OCI-LY7 (cell line): ENCODE measurements at regions not wholly inside any gene's neighbourhood (a gene's known extent, or its start where the extent isn't known, plus 50 kb on each side); places are given as distances from the start of the nearest gene placed in this dataset.

Experiments used
- BruUV-seq: library from RNA; stranded (reverse); fragments of 400-500 nt; replicated peaks from 2 replicates; lab custom pipeline; 2021; lab: Mats Ljungman, UMichigan
- CTCF ChIA-PET: fragments of 300-600 bp; sonication (Branson Sonifier 250); formaldehyde crosslinking; loops from one replicate; lab custom pipeline; 2022; ENCODE audit warnings: antibody characterized with exemption; ENCODE audit not compliant: unreplicated experiment; lab: Charles Lee
- POLR2A ChIA-PET: fragments of 300-600 bp; sonication (Branson Sonifier 250); formaldehyde crosslinking; loops from one replicate; lab custom pipeline; 2022; ENCODE audit warnings: antibody characterized with exemption; lab: Charles Lee
- DNase-seq: peaks from one replicate; pipeline ENCODE4 v3.0.0-alpha.2; 2015; ENCODE audit warnings: low spot score
- H2AFZ ChIP-seq: fragments of 200-600 bp; sonication (generic), shearing (Covaris generic); 2 replicates; pipeline ENCODE4 v1.6.1; 2014; ENCODE audit warnings: mild to moderate bottlenecking, antibody characterized with exemption, low read length, moderate library complexity
- H3K27ac ChIP-seq: fragments of 200-600 bp; sonication (generic); 2 replicates; pipeline ENCODE4 v1.5.1; 2014; ENCODE audit warnings: mixed run types, low read depth, mild to moderate bottlenecking, moderate library complexity, low read length, inconsistent platforms; ENCODE audit not compliant: poor library complexity, severe bottlenecking
- H3K36me3 ChIP-seq: fragments of 200-600 bp; sonication (generic); 2 replicates; pipeline ENCODE4 v1.6.1; 2014; ENCODE audit warnings: mild to moderate bottlenecking, antibody characterized with exemption, low read length, moderate library complexity, mixed read lengths; ENCODE audit not compliant: insufficient read depth
- H3K4me1 ChIP-seq: fragments of 200-600 bp; sonication (generic); 2 replicates; pipeline ENCODE4 v1.5.1; 2014; ENCODE audit warnings: mild to moderate bottlenecking, low read length; ENCODE audit not compliant: insufficient read depth, poor library complexity, severe bottlenecking
- H3K4me2 ChIP-seq: fragments of 200-600 bp; sonication (generic); 2 replicates; pipeline ENCODE4 v1.6.1; 2014; ENCODE audit warnings: mild to moderate bottlenecking, low read length
- H3K4me3 ChIP-seq: fragments of 200-600 bp; sonication (generic); 2 replicates; pipeline ENCODE4 v1.5.1; 2014; ENCODE audit warnings: mild to moderate bottlenecking, low read depth, low read length; ENCODE audit not compliant: poor library complexity, severe bottlenecking
- H3K79me2 ChIP-seq: fragments of 200-600 bp; sonication (generic); 2 replicates; pipeline ENCODE4 v1.6.1; 2016; ENCODE audit warnings: low read depth, mild to moderate bottlenecking, low read length, moderate library complexity, mixed read lengths; ENCODE audit not compliant: insufficient read depth
- H3K9me2 ChIP-seq: fragments of 200-600 bp; sonication (generic); 2 replicates; pipeline ENCODE4 v1.6.1; 2016; ENCODE audit warnings: mild to moderate bottlenecking, low read length, mixed read lengths; ENCODE audit not compliant: insufficient read depth
- H3K9me3 ChIP-seq: fragments of 200-600 bp; sonication (generic); 2 replicates; pipeline ENCODE4 v1.6.1; 2014; ENCODE audit warnings: mild to moderate bottlenecking, mixed run types, low read length, mixed read lengths
- H4K20me1 ChIP-seq: fragments of 200-600 bp; sonication (generic); 2 replicates; pipeline ENCODE4 v1.6.1; 2014; ENCODE audit warnings: mild to moderate bottlenecking, antibody characterized with exemption, low read length, moderate library complexity, mixed read lengths; ENCODE audit not compliant: insufficient read depth
- CTCF ChIP-seq: fragments of 200-600 bp; sonication (generic); conservative IDR thresholded peaks from 2 replicates; pipeline ENCODE4 v1.5.1; 2014; ENCODE audit warnings: mild to moderate bottlenecking, antibody characterized with exemption, low read length, moderate library complexity, mixed read lengths
- EZH2phosphoT487 ChIP-seq: fragments of 200-600 bp; sonication (generic); IDR thresholded peaks from 2 replicates; pipeline ENCODE4 v1.6.1; 2018; ENCODE audit warnings: low read depth, borderline replicate concordance, mild to moderate bottlenecking, mixed run types, antibody characterized with exemption, low read length, moderate library complexity, mixed read lengths
- intact Hi-C: fragments of 100-400 bp; cut with micrococcal nuclease; formaldehyde crosslinking; loops from one replicate; pipeline ENCODE4 v1.10.0; 2022; ENCODE audit not compliant: unreplicated experiment

- ChIA-PET POLR2A (interaction anchor here (0.6 kb wide), 1 partner anchor 88 kb away, joined by 3 read pairs; no protein-coding TSS in a partner anchor), CTCF (no interaction called here)
- intact Hi-C loops, result no loop called here
Observed at GRCh38 chr15:77836906-77837648, 204.4 kb upstream of the LINGO1 start.

DNA sequence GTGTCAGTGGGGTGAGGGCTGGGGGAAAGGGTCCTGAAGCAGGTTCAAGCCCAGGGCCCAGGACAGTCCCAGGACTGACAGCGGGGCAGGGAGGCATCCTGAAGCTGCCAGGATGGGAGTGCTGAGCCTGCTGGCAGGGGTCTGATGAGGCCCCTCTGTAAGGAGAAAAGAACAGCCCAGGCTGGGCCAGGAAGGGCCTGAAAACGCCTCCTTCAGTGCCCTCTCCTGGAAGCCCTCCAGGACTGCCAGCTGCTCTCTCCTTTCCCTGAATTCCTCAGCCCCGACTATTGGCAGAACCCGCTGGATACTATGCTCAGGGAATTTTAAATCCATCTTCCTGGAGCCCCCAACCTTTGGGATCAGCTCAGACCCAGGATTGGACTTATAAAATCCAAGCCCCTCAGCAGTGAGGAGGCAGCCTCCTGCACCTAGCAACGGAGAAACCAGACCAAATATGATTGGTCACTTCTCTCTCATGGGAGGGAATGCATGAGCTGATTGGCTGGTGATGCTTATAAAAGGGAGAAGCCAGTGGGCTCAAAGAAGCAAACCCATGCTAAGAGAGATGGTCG, 203.5 kb upstream of the LINGO1 start:
- no peaks in the 10 kb centered on the region for H3K9me2 ChIP-seq
- POLR2A ChIA-PET, result no interaction called here
- intact Hi-C loops, result no loop called here
- no peak overlapping the region for H3K4me2 ChIP-seq
- no peaks in the 10 kb centered on the region for H3K9me3 ChIP-seq
- H3K36me3 ChIP-seq, result no peaks in the 10 kb centered on the region
- H4K20me1 ChIP-seq, result no peaks in the 10 kb centered on the region
- H2AFZ ChIP-seq, result no peak overlapping the region
- TF ChIP-seq CTCF (no peak), EZH2phosphoT487 (no peak)
- DNase-seq, result peak; percentile 56
- H3K4me3 ChIP-seq, result no peak overlapping the region
- H3K79me2 ChIP-seq, result no peaks in the 10 kb centered on the region
- CTCF ChIA-PET, result no interaction called here
- no peak overlapping the region for H3K27ac ChIP-seq
- no peaks in the 10 kb centered on the region for H3K4me1 ChIP-seq
- no TSS peak for BruUV-seq

More at GRCh38 chr15:77836906-77837648, 204.4 kb upstream of the LINGO1 start:
- Histone ChIP-seq H3K4me3 (no peak overlapping the region), H3K4me1 (no peaks in the 10 kb centered on the region), H4K20me1 (no peaks in the 10 kb centered on the region), H3K4me2 (no peak overlapping the region), H3K36me3 (no peaks in the 10 kb centered on the region), H3K9me2 (no peaks in the 10 kb centered on the region), H3K9me3 (no peaks in the 10 kb centered on the region), H3K27ac (no peak overlapping the region), H3K79me2 (no peaks in the 10 kb centered on the region), H2AFZ (no peak overlapping the region)
- no peak for DNase-seq
- no peak for TF ChIP-seq CTCF
- TF ChIP-seq EZH2phosphoT487, result no peak
- BruUV-seq, result no TSS peak

GRCh38 chr15:77834276-77834990, 201.7 kb upstream of the LINGO1 start:
- Histone ChIP-seq H3K9me2 (no peaks in the 10 kb centered on the region), H3K27ac (no peak overlapping the region), H2AFZ (no peak overlapping the region), H3K4me3 (no peak overlapping the region), H4K20me1 (no peaks in the 10 kb centered on the region), H3K4me2 (no peak overlapping the region), H3K79me2 (no peaks in the 10 kb centered on the region), H3K4me1 (no peaks in the 10 kb centered on the region), H3K9me3 (no peaks in the 10 kb centered on the region), H3K36me3 (no peaks in the 10 kb centered on the region)
- CTCF ChIA-PET, result no interaction called here
- TF ChIP-seq CTCF, result no peak
- TF ChIP-seq EZH2phosphoT487, result no peak
- intact Hi-C loops, result no loop called here
- POLR2A ChIA-PET, result no interaction called here
- no TSS peak for BruUV-seq
- no peak for DNase-seq
